22Rv1 (cell line): ENCODE measurements at regions not wholly inside any gene's neighbourhood (a gene's known extent, or its start where the extent isn't known, plus 50 kb on each side); places are given as distances from the start of the nearest gene placed in this dataset.
"Not testable (repeated sequence)": the region's sequence is repeated elsewhere in the genome, so short reads cannot be mapped to it uniquely, and the experiment has no call there.

Experiments
- H3K27ac ChIP-seq: fragments of 450-650 bp; 2 replicates; pipeline ENCODE4 v1.5.1; 2017
- ZFX ChIP-seq: fragments of 450-650 bp; IDR thresholded peaks from 2 replicates; pipeline ENCODE4 v1.6.1; 2017; ENCODE audit warnings: antibody characterized with exemption, borderline replicate concordance
- TF ChIP-seq, protein P1 (sequence below): fragments of 450-650 bp; IDR thresholded peaks from 2 replicates; pipeline ENCODE4 v1.5.1; 2017; ENCODE audit warnings: mild to moderate bottlenecking

DNA sequence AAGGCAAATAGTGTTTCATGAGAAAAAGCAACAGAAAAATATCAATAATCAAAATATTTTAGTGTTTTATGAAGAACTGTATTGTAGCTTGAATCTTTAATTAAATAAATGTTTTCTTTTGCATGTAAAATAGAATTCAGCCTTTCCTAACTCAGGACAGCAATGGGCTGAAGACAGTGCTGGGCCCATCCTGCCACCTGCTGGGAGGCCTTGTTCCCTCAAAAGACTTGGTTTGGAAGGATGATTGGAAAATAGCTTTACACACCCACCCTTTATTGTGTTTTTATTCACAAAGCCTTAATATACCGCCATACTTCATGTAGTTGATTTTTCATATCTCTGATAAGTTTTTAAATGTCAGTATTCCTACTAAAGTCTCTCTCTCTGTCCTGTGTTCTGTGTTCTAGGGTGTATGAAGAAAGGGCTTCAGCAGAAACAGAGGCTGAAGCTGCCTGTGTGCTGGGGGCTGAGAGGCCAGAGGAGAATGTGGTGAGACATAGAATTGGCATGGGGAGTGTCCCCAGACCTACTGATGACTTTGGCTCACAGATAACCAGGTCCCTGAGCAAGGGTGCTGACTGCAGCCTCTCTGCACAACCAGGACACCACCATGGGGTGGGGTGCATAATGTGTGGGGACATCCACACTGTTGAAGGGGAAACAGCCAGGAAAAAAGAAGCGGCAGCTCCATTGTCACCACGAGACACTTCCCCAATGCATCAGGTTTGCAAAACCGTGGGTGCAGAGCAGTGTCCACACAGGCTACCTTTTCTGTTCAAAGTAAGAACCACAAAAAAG lies 286.0 kb upstream of the WSB1 start:
- TF ChIP-seq, protein P1, sequence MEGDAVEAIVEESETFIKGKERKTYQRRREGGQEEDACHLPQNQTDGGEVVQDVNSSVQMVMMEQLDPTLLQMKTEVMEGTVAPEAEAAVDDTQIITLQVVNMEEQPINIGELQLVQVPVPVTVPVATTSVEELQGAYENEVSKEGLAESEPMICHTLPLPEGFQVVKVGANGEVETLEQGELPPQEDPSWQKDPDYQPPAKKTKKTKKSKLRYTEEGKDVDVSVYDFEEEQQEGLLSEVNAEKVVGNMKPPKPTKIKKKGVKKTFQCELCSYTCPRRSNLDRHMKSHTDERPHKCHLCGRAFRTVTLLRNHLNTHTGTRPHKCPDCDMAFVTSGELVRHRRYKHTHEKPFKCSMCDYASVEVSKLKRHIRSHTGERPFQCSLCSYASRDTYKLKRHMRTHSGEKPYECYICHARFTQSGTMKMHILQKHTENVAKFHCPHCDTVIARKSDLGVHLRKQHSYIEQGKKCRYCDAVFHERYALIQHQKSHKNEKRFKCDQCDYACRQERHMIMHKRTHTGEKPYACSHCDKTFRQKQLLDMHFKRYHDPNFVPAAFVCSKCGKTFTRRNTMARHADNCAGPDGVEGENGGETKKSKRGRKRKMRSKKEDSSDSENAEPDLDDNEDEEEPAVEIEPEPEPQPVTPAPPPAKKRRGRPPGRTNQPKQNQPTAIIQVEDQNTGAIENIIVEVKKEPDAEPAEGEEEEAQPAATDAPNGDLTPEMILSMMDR = 0 out of 2 replicates have a peak, but pooled peaks have one; percentile 20

DNA sequence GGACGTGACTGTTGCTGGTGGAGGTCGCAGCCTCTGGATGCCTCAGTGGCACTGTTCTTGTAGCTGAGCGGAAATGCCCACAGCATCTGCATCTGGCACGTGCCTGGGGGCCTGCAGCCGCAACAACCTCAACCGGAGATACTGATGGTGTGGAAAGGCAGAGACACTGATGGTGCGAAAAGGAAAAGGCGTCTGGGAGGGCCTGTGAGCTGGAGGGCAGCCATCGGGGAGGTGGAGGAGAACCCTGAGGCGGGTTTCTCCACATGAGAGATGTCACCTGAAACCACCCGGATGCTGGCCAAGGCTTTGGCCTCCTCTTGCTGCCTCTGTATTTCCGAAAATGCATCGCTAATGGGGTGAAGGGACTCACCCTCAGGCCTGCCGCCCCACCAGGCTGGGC lies 284.8 kb upstream of the WSB1 start:
- no peak for TF ChIP-seq ZFX
- TF ChIP-seq, protein P1 = no peak
- no peak overlapping the region for H3K27ac ChIP-seq

More for the DNA sequence above, 286.0 kb upstream of the WSB1 start:
- not testable (repeated sequence) for H3K27ac ChIP-seq

DNA sequence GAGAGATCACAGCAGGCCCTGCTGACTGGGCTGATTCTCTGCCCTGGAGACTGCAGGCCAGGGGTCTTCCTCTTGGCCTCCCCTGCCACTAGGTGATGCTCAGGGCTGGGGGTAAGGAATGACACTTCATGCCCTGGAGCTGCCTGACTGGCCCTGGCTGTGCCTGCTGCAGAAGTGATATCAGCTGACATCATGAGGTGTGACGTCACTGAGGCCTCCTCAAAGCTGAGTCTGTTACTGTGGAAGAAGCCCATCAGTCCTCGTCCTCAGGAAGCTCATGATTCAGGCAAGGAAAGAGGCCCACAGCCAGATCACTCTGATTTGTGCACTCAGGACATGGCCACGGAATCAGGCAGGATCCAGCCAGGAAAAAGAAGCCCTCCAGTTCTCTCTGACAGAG lies 283.8 kb upstream of the WSB1 start:
- H3K27ac ChIP-seq = not testable (repeated sequence)

DNA sequence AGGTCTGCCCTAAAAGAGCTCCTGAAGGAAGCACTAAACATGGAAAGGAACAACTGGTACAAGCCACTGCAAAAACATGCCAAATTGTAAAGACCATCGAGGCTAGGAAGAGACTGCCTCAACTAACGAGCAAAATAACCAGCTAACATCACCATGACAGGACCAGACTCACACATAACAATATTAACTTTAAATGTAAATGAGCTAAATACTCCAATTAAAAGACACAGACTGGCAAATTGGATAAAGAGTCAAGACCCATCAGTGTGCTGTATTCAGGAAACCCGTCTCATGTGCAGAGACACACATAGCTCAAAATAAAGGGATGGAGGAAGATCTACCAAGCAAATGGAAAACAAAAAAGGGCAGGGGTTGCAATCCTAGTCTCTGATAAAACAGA lies 263.4 kb upstream of the WSB1 start:
- H3K27ac ChIP-seq = not testable (repeated sequence)

DNA sequence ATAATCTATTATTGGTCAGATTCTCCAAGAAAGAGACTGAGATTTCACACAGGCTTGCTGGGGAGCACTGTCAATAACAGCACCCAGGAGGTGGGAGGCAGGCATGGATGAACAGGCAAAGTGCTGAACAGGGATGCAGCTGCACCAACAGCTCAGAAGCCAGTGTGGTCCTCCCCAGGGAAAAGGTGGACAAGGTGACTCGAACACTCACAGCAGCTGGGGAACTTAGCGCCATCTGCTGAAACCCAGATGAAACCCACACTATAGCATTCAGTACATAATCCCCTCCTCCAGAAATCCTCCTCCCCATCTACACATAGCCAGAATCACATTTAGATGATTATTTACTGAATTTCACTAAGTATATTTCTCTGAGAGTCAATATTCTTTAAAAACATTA lies 255.2 kb upstream of the WSB1 start:
- TF ChIP-seq, protein P1 = peak; percentile 58
- TF ChIP-seq ZFX = no peak

DNA sequence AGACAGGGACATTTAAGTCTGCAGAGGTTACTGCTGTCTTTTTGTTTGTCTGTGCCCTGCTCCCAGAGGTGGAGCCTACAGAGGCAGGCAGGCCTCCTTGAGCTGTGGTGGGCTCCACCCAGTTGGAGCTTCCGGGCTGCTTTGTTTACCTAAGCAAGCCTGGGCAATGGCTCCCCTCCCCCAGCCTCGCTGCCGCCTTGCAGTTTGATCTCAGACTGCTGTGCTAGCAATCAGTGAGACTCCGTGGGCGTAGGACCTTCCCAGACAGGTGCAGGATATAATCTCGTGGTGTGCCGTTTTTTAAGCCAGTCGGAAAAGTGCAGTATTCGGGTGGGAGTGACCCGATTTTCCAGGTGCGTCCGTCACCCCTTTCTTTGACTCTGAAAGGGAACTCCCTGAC lies 248.9 kb upstream of the WSB1 start:
- H3K27ac ChIP-seq = not testable (repeated sequence)

More for the DNA sequence above, 255.2 kb upstream of the WSB1 start:
- H3K27ac ChIP-seq = no peak overlapping the region

DNA sequence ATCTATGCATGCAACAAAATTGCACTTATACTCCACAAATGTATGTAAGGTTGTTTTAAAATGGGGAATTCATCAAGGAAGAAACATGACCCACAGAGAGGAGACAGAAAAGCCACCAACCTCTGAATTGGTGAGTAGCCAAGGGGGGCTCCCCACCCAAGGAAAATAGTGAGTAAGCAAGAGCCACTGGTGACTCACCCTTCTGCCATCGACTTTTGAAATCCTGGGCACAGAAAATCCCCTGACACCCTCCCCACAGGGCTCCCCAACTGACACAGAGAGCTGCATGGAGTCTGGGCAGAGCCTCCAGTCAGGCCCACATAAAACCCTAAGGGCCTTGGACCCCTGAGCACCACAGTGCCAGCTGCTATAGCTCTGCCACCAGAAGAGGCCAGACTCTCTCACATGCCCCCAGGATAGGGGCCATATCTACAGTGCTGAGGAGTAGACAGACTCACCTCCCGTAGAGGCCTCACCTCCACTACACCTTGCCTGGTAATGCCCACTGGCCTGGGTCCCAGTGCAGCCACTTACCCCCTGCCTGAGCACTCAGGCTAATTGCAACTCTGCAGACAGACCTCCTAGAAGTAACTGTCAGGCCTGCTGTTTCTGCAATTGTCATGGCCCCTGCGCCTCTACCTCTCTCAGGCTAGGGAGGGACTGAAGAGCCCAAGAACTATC lies 244.7 kb upstream of the WSB1 start:
- TF ChIP-seq, protein P1 = no peak
- TF ChIP-seq ZFX = no peak
- H3K27ac ChIP-seq = no peak overlapping the region

DNA sequence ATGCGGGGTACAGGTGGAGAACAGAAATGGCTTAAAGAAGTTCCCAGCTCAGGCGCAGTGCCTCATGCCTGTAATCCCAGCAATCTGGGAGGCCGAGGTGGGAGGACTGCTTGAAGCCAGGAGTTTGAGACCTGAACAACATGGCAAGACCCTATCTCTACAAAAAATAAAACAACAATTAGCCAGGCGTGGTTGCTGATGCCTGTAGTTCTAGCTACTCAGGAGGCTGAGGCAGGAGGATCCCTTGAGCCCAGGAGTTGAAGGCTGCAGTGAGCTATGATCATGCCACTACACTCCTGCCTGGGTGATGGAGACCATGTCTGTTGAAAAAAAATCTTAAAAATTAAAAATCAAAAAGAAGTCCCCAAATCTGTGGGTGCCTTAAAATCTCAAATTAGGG lies 228.3 kb upstream of the WSB1 start:
- H3K27ac ChIP-seq = no peak overlapping the region
- TF ChIP-seq ZFX = no peak
- TF ChIP-seq, protein P1 = no peak

DNA sequence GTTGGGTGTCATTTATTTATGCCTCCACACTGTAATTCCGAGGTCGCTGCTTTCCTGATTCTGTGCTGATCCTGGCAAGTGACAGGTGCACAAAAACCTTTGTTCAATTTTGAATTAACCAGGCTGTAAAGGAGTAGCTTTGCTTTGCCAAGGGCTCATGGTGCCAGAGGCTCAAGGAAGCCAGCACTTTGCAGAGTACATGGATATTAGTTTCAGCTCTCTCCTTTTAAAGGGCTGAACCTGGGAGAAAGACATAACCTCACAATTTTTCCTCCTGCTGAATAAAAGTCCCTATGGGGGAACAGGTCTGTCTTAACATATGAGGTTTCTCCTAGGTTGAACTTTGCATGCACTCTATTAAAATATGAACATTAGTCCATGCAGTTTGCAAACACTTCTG lies 227.6 kb upstream of the WSB1 start:
- no peak for TF ChIP-seq ZFX
- TF ChIP-seq, protein P1 = no peak

More for the DNA sequence above, 227.6 kb upstream of the WSB1 start:
- no peak overlapping the region for H3K27ac ChIP-seq
